ENCODE measurements at regions not wholly inside any gene's neighbourhood (a gene's known extent, or its start where the extent isn't known, plus 50 kb on each side); places are given as distances from the start of the nearest gene placed in this dataset.

- TF ChIP-seq EZH2phosphoT487 (IDR thresholded peaks at IDR 0.05; ENCODE audit: low read depth) (no peak), CTCF (IDR thresholded peaks at IDR 0.05; ENCODE audit: low read depth, low read length) (no peak)
These were observed 176.2 kb upstream of the SNX19 start for GRCh38 chr11:131092469-131092868.

Measured in OCI-LY3 (cell line).